MM.1S (cell line): ENCODE measurements at regions not wholly inside any gene's neighbourhood (a gene's known extent, or its start where the extent isn't known, plus 50 kb on each side); places are given as distances from the start of the nearest gene placed in this dataset.

Source experiments
- EZH2 ChIP-seq: fragments of 300-600 bp; sonication (generic); optimal IDR thresholded peaks from 2 replicates; pipeline ENCODE3; 2017; ENCODE audit warnings: low read depth, mild to moderate bottlenecking, antibody characterized with exemption, low read length, mixed read lengths
- EZH2phosphoT487 ChIP-seq: fragments of 300-600 bp; sonication (generic); IDR thresholded peaks from 2 replicates; pipeline ENCODE4 v1.6.1; 2018; ENCODE audit warnings: antibody characterized with exemption, low read length
- TF ChIP-seq, protein P1 (sequence below): fragments of 300-600 bp; sonication (generic); IDR thresholded peaks from 2 replicates; pipeline ENCODE4 v1.5.1; 2016; ENCODE audit warnings: antibody characterized with exemption, low read length, mixed read lengths

DNA sequence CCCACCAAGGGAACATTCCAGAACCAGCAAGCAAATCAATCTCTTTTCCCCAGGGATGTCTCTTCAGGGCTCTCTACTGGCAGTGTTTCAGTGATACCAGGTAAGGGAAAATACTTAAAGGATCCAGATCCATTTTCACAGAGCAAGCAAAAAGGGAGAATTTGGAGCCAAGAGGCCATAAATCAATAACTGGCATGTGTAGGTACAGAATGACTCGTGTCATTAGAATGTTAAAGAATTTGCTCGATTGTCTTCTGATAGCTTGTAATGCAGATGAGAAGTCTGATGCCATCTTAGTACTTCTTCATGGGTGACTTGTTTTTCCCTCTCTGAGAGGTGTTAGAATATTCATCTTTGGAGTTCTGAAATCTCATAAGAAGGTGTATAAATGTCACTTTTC lies 242.9 kb downstream of the KTN1 start:
- TF ChIP-seq, protein P1, sequence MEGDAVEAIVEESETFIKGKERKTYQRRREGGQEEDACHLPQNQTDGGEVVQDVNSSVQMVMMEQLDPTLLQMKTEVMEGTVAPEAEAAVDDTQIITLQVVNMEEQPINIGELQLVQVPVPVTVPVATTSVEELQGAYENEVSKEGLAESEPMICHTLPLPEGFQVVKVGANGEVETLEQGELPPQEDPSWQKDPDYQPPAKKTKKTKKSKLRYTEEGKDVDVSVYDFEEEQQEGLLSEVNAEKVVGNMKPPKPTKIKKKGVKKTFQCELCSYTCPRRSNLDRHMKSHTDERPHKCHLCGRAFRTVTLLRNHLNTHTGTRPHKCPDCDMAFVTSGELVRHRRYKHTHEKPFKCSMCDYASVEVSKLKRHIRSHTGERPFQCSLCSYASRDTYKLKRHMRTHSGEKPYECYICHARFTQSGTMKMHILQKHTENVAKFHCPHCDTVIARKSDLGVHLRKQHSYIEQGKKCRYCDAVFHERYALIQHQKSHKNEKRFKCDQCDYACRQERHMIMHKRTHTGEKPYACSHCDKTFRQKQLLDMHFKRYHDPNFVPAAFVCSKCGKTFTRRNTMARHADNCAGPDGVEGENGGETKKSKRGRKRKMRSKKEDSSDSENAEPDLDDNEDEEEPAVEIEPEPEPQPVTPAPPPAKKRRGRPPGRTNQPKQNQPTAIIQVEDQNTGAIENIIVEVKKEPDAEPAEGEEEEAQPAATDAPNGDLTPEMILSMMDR: no peak
- no peak for TF ChIP-seq EZH2phosphoT487
- TF ChIP-seq EZH2: no peak
